ENCODE measurements at regions not wholly inside any gene's neighbourhood (a gene's known extent, or its start where the extent isn't known, plus 50 kb on each side); places are given as distances from the start of the nearest gene placed in this dataset.

GRCh38 chr2:19790291-19790690 lies 111.5 kb downstream of the TTC32 start:
- TF ChIP-seq GATA2 (IDR thresholded peaks at IDR 0.05; ENCODE audit: low read depth, low read length) (no peak), GATA3 (IDR thresholded peaks at IDR 0.05; ENCODE audit: low read depth, low read length) (no peak)
